ENCODE measurements at regions not wholly inside any gene's neighbourhood (a gene's known extent, or its start where the extent isn't known, plus 50 kb on each side); places are given as distances from the start of the nearest gene placed in this dataset.

GRCh38 chr9:74117151-74117550 is 380.0 kb upstream of the RORB start:
- TF ChIP-seq CTCF (IDR thresholded peaks at IDR 0.05) (no peak), POLR2A (IDR thresholded peaks at IDR 0.05) (no peak)

Data from heart left ventricle (tissue), 13 donors.